H9 (cell line): ENCODE measurements at regions not wholly inside any gene's neighbourhood (a gene's known extent, or its start where the extent isn't known, plus 50 kb on each side); places are given as distances from the start of the nearest gene placed in this dataset.

Experiments used
- DNase-seq: peaks from one replicate; pipeline ENCODE4 v3.0.0-alpha.2; 2017
- H2AFZ ChIP-seq: one replicate; pipeline ENCODE4 v1.6.1; 2013; ENCODE audit warnings: mild to moderate bottlenecking, low read length, control low read depth, moderate library complexity
- H2AK5ac ChIP-seq: 2 replicates; pipeline ENCODE4 v1.6.1; 2013; ENCODE audit warnings: low read length, control low read depth, mixed read lengths; ENCODE audit not compliant: insufficient read length
- H2BK120ac ChIP-seq: one replicate; pipeline ENCODE4 v1.6.1; 2013; ENCODE audit warnings: low read depth, mild to moderate bottlenecking, low read length, control low read depth, inconsistent platforms; ENCODE audit not compliant: poor library complexity, severe bottlenecking
- H2BK12ac ChIP-seq: 2 replicates; pipeline ENCODE4 v1.6.1; 2013; ENCODE audit warnings: low read length, control low read depth, mixed read lengths, low read depth; ENCODE audit not compliant: insufficient read length
- H2BK15ac ChIP-seq: 2 replicates; pipeline ENCODE4 v1.6.1; 2013; ENCODE audit warnings: low read depth, low read length, control low read depth
- H2BK20ac ChIP-seq: one replicate; pipeline ENCODE4 v1.6.1; 2013; ENCODE audit warnings: low read depth, mild to moderate bottlenecking, low read length, control low read depth, inconsistent platforms; ENCODE audit not compliant: poor library complexity, severe bottlenecking
- H2BK5ac ChIP-seq: 2 replicates; pipeline ENCODE4 v1.6.1; 2013; ENCODE audit warnings: low read length, control low read depth, mixed read lengths; ENCODE audit not compliant: insufficient read length
- H3K14ac ChIP-seq: 2 replicates; pipeline ENCODE4 v1.6.1; 2013; ENCODE audit warnings: low read length, control low read depth; ENCODE audit not compliant: insufficient read depth
- H3K18ac ChIP-seq: 2 replicates; pipeline ENCODE4 v1.6.1; 2013; ENCODE audit warnings: low read depth, mild to moderate bottlenecking, mixed read lengths, low read length, control low read depth; ENCODE audit not compliant: insufficient read length
- H3K23ac ChIP-seq: 2 replicates; pipeline ENCODE4 v1.6.1; 2013; ENCODE audit warnings: low read length, control low read depth, mixed read lengths, low read depth; ENCODE audit not compliant: insufficient read length
- H3K23me2 ChIP-seq: 2 replicates; pipeline ENCODE4 v1.6.1; 2013; ENCODE audit warnings: low read depth, mild to moderate bottlenecking, mixed read lengths, low read length, control low read depth; ENCODE audit not compliant: insufficient read length, poor library complexity, severe bottlenecking
- H3K27ac ChIP-seq: 2 replicates; pipeline ENCODE4 v1.5.1; 2013; ENCODE audit warnings: low read length, control low read depth, mixed read lengths, low read depth; ENCODE audit not compliant: insufficient read length
- H3K27me3 ChIP-seq: 2 replicates; pipeline ENCODE4 v1.6.1; 2013; ENCODE audit warnings: low read length, control low read depth, inconsistent platforms; ENCODE audit not compliant: insufficient read depth
- H3K4ac ChIP-seq: 2 replicates; pipeline ENCODE4 v1.6.1; 2013; ENCODE audit warnings: low read depth, mild to moderate bottlenecking, control low read depth, inconsistent platforms, low read length, moderate library complexity
- H3K4me1 ChIP-seq: 2 replicates; pipeline ENCODE4 v1.6.1; 2013; ENCODE audit warnings: low read length, control low read depth, inconsistent platforms; ENCODE audit not compliant: insufficient read depth
- H3K4me2 ChIP-seq: 2 replicates; pipeline ENCODE4 v1.6.1; 2013; ENCODE audit warnings: low read length, control low read depth, mixed read lengths; ENCODE audit not compliant: insufficient read length, insufficient read depth
- H3K56ac ChIP-seq: 2 replicates; pipeline ENCODE4 v1.6.1; 2013; ENCODE audit warnings: low read depth, mild to moderate bottlenecking, mixed read lengths, low read length, control low read depth; ENCODE audit not compliant: insufficient read length
- H3K79me1 ChIP-seq: 2 replicates; pipeline ENCODE4 v1.6.1; 2013; ENCODE audit warnings: low read depth, mild to moderate bottlenecking, moderate library complexity, low read length, control low read depth, inconsistent platforms; ENCODE audit not compliant: insufficient read depth, poor library complexity, severe bottlenecking
- H3K79me2 ChIP-seq: 2 replicates; pipeline ENCODE4 v1.6.1; 2013; ENCODE audit warnings: low read length, control low read depth, inconsistent platforms; ENCODE audit not compliant: insufficient read depth
- H3K9ac ChIP-seq: 2 replicates; pipeline ENCODE4 v1.6.1; 2013; ENCODE audit warnings: low read length, control low read depth, mixed read lengths; ENCODE audit not compliant: insufficient read length; ENCODE audit errors: extremely low read depth
- H3K9me3 ChIP-seq: one replicate; pipeline ENCODE4 v1.6.1; 2013; ENCODE audit warnings: low read depth, low read length, inconsistent platforms; ENCODE audit not compliant: control insufficient read depth
- H3T11ph ChIP-seq: one replicate; pipeline ENCODE4 v1.6.1; 2013; ENCODE audit warnings: mild to moderate bottlenecking, low read length, control low read depth, inconsistent platforms
- H4K20me1 ChIP-seq: one replicate; pipeline ENCODE4 v1.6.1; 2013; ENCODE audit not compliant: control insufficient read depth, insufficient read length, insufficient read depth
- H4K5ac ChIP-seq: 2 replicates; pipeline ENCODE4 v1.6.1; 2013; ENCODE audit warnings: low read depth, mild to moderate bottlenecking, mixed read lengths, low read length, control low read depth; ENCODE audit not compliant: insufficient read length
- H4K8ac ChIP-seq: replicated peaks from 2 replicates; pipeline ENCODE4 v1.6.1; 2013; ENCODE audit warnings: low read length, control low read depth, mixed read lengths, low read depth; ENCODE audit not compliant: insufficient read length
- H4K91ac ChIP-seq: 2 replicates; pipeline ENCODE4 v1.6.1; 2013; ENCODE audit warnings: low read depth, mild to moderate bottlenecking, moderate library complexity, mixed read lengths, low read length, control low read depth; ENCODE audit not compliant: insufficient read length
- H3K27ac Mint-ChIP-seq, 3 experiments: 2 replicates in 2 of 3; 3 replicates in 1 of 3; pipeline ENCODE4 v1.8.0; 2020 to 2021; ENCODE audit warnings: mixed read lengths in 3 of 3, mild to moderate bottlenecking in 1 of 3, moderate library complexity in 1 of 3
- H3K27me3 Mint-ChIP-seq: 2 replicates; pipeline ENCODE4 v1.8.0; 2021; ENCODE audit warnings: low read depth, mild to moderate bottlenecking, moderate library complexity, mixed read lengths
- H3K36me3 Mint-ChIP-seq, 3 experiments: 2 replicates in 2 of 3; 3 replicates in 1 of 3; pipeline ENCODE4 v1.8.0; 2020 to 2021; ENCODE audit warnings: low read depth in 3 of 3, mixed read lengths in 3 of 3; ENCODE audit not compliant: insufficient read depth in 1 of 3
- H3K4me1 Mint-ChIP-seq, 2 experiments: 2 replicates each; pipeline ENCODE4 v1.8.0; 2020; ENCODE audit warnings: mixed read lengths in 2 of 2
- H3K4me3 Mint-ChIP-seq, 2 experiments: 2 replicates in 1 of 2; 3 replicates in 1 of 2; pipeline ENCODE4 v1.8.0; 2020 to 2021; ENCODE audit warnings: mild to moderate bottlenecking in 2 of 2, mixed read lengths in 2 of 2, moderate library complexity in 1 of 2
- H3K9me3 Mint-ChIP-seq, 2 experiments: 2 replicates in 1 of 2; 3 replicates in 1 of 2; pipeline ENCODE4 v1.8.0; 2020; ENCODE audit warnings: mild to moderate bottlenecking in 2 of 2, mixed read lengths in 2 of 2, moderate library complexity in 1 of 2
- WGBS: extraction: QIAGEN DNeasy Blood & Tissue Kit; methylation state at CpG from one replicate; pipeline ENCODE4 v1.1.7; 2013; ENCODE audit warnings: missing lambda C conversion rate, low lambda C conversion rate, mixed read lengths; ENCODE audit not compliant: insufficient read length; ENCODE audit errors: extremely low coverage; 5-methylcytosine and 5-hydroxymethylcytosine counted together
- TF ChIP-seq, protein P1 (sequence below): fragments of 200-600 bp; sonication (generic); conservative IDR thresholded peaks from 3 replicates; pipeline ENCODE4 v1.8.0; 2021; ENCODE audit warnings: antibody characterized with exemption, mild to moderate bottlenecking

GRCh38 chr2:72037261-72037666 lies 110.4 kb downstream of the CYP26B1 start:
- H2BK15ac ChIP-seq: no peak overlapping the region
- H3K14ac ChIP-seq: no peak overlapping the region
- H2BK120ac ChIP-seq: no peak overlapping the region
- H3K9ac ChIP-seq: no peak overlapping the region
- H3K4me1 Mint-ChIP-seq: peaks cover 0 to 3% of the 10 kb centered on the region in 2 experiments; a peak in 3 of 4 replicates
- H2AFZ ChIP-seq: no peak overlapping the region
- H3K9me3 Mint-ChIP-seq: no peaks in the 10 kb centered on the region; a peak in 1 of 5 replicates
- H3K27ac Mint-ChIP-seq: no peak overlapping the region
- no peaks in the 10 kb centered on the region for H4K20me1 ChIP-seq
- no peak overlapping the region for H3K18ac ChIP-seq
- TF ChIP-seq, protein P1, sequence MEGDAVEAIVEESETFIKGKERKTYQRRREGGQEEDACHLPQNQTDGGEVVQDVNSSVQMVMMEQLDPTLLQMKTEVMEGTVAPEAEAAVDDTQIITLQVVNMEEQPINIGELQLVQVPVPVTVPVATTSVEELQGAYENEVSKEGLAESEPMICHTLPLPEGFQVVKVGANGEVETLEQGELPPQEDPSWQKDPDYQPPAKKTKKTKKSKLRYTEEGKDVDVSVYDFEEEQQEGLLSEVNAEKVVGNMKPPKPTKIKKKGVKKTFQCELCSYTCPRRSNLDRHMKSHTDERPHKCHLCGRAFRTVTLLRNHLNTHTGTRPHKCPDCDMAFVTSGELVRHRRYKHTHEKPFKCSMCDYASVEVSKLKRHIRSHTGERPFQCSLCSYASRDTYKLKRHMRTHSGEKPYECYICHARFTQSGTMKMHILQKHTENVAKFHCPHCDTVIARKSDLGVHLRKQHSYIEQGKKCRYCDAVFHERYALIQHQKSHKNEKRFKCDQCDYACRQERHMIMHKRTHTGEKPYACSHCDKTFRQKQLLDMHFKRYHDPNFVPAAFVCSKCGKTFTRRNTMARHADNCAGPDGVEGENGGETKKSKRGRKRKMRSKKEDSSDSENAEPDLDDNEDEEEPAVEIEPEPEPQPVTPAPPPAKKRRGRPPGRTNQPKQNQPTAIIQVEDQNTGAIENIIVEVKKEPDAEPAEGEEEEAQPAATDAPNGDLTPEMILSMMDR: no peak
- H3K23me2 ChIP-seq: no peaks in the 10 kb centered on the region
- no peaks in the 10 kb centered on the region for H3K9me3 ChIP-seq
- peak; percentile 19 for DNase-seq
- H3K79me1 ChIP-seq: no peaks in the 10 kb centered on the region
- H2BK20ac ChIP-seq: no peak overlapping the region
- H2BK5ac ChIP-seq: no peak overlapping the region
- H3K4me2 ChIP-seq: no peak overlapping the region
- no peak overlapping the region for H3K23ac ChIP-seq
- H3K4ac ChIP-seq: no peak overlapping the region
- no peak overlapping the region for H3K4me3 Mint-ChIP-seq
- H3K27me3 Mint-ChIP-seq: peaks cover 2% of the 10 kb centered on the region
- H4K5ac ChIP-seq: no peak overlapping the region
- no peak overlapping the region for H3K56ac ChIP-seq
- H2AK5ac ChIP-seq: no peak overlapping the region
- no peaks in the 10 kb centered on the region for H3K79me2 ChIP-seq
- H3K36me3 Mint-ChIP-seq: no peaks in the 10 kb centered on the region; a peak in 1 of 7 replicates
- no peak overlapping the region for H2BK12ac ChIP-seq
- H4K8ac ChIP-seq: no peak overlapping the region
- WGBS: no CpG with 5 or more reads among the region's 5 CpGs
- H3K27me3 ChIP-seq: no peaks in the 10 kb centered on the region
- no peak overlapping the region for H4K91ac ChIP-seq
- H3K27ac ChIP-seq: no peak overlapping the region
- no peak overlapping the region for H3T11ph ChIP-seq
- no peaks in the 10 kb centered on the region for H3K4me1 ChIP-seq
